Pancreas (tissue), 10 donors: ENCODE measurements at regions not wholly inside any gene's neighbourhood (a gene's known extent, or its start where the extent isn't known, plus 50 kb on each side); places are given as distances from the start of the nearest gene placed in this dataset.

Experiments
- ATAC-seq, 4 donors: fragments of 200-7000 bp; cut with Tn5 transposase; one replicate each; pipeline versions ENCODE4 v1.8.0 to v1.9.1; 2020; ENCODE audit warnings: mild to moderate bottlenecking in 4 of 4, moderate library complexity in 4 of 4
- DNase-seq, 6 donors: peaks; one replicate each; pipeline ENCODE4 v3.0.0-alpha.2; 2020
- FAIRE-seq: peaks from 2 replicates; lab custom pipeline; 2012; peaks lifted over from hg19 to GRCh38; lab: Jason Lieb, UNC
- H3K27ac ChIP-seq, 4 donors: fragments of 200-600 bp; sonication (generic); 1 replicate in 3 of 4; 2 replicates in 1 of 4; pipeline versions ENCODE4 v1.5.0 to v1.8.0; 2020
- H3K27me3 ChIP-seq, 4 donors: fragments of 200-600 bp; one replicate each; pipeline ENCODE4 v1.8.0; 2021
- H3K36me3 ChIP-seq, 3 donors: fragments of 200-600 bp; sonication (generic) in 1 of 3; one replicate each; pipeline versions ENCODE4 v1.5.0 to v1.8.0; 2020 to 2021
- H3K4me1 ChIP-seq, 3 donors: fragments of 200-600 bp; one replicate each; pipeline ENCODE4 v1.8.0; 2021
- H3K4me3 ChIP-seq, 4 donors: fragments of 200-600 bp; sonication (generic) in 2 of 4; one replicate each; pipeline versions ENCODE4 v1.5.0 to v1.8.0; 2020 to 2021
- H3K9me3 ChIP-seq, 4 donors: fragments of 200-600 bp; one replicate each; pipeline ENCODE4 v1.8.0; 2021
- CTCF ChIP-seq, 4 donors: fragments of 200-600 bp; sonication (generic) in 3 of 4; IDR thresholded peaks; one replicate each; pipeline versions ENCODE4 v1.5.0 to v1.8.0; 2021; ENCODE audit warnings: antibody characterized with exemption in 4 of 4
- WGBS, 2 donors: extraction: QIAGEN DNeasy Blood & Tissue Kit; methylation state at CpG; one replicate each; pipeline ENCODE4 v1.1.7; 2013; 5-methylcytosine and 5-hydroxymethylcytosine counted together
- intact Hi-C, 3 donors: fragments of 100-400 bp; cut with DNase I; formaldehyde crosslinking; loops; one replicate each; pipeline versions ENCODE4 v1.11.1 to v1.14.2; 2022
- donor health status: healthy with polysubstance abuse.
- donor health status: DM: no; HTN: no; CAD: no; lungs with moderate emphysema.
- donor health status: DM: no; HTN: no; CAD: no.
- donor health status: control.
- donor health status: control.
- donor health status: Bipolar disorder and iron deficiency.
- donor health status: DM: yes; HTN: yes; CAD: no.
- donor health status: DM: no; HTN: no; CAD: no.
- donor health status: DM: no; HTN: no; CAD: no.
- donor health status: DM: yes; HTN: yes; CAD: no.

GRCh38 chr14:38342803-38343202, 86.9 kb upstream of the CLEC14A start:
- Histone ChIP-seq H3K9me3 (no peaks in the 10 kb centered on the region), H3K4me1 (no peaks in the 10 kb centered on the region), H3K27ac (no peak overlapping the region), H3K27me3 (no peaks in the 10 kb centered on the region), H3K36me3 (no peaks in the 10 kb centered on the region), H3K4me3 (no peak overlapping the region)
- TF ChIP-seq CTCF (IDR thresholded peaks at IDR 0.05): no peak
- FAIRE-seq (no peak), ATAC-seq (no peak), DNase-seq (no peak)
- intact Hi-C loops: no loop called here

DNA sequence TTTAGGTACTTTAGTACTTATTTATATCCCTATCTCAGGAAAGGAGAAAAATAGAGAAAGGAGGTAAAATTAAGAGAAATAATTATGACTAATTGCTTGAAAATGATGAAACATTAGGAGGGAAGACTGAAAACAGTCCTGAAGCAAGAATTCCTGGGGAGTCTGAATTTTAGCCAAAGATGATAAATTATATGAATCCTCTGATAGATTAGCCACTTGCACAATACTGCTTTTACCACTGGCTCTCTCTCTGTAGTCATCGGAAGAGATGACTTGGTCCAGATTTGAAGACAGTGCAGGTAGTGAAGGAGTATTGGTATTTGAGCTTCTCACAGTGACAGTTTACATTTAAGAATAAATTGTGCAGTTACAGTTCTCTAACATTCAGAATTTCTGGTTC, 83.8 kb upstream of the CLEC14A start:
- Histone ChIP-seq H3K4me3 (no peak overlapping the region), H3K27ac (no peak overlapping the region), H3K36me3 (no peaks in the 10 kb centered on the region), H3K27me3 (no peaks in the 10 kb centered on the region), H3K9me3 (no peaks in the 10 kb centered on the region), H3K4me1 (no peaks in the 10 kb centered on the region)
- DNase-seq (no peak), FAIRE-seq (no peak), ATAC-seq (no peak)
- no peak for TF ChIP-seq CTCF (IDR thresholded peaks at IDR 0.05)
- intact Hi-C loops: no loop called here
- 74 to 89% methylated on average over 1 of the region's 1 CpG for WGBS, 2 donors

GRCh38 chr14:38336298-38336697, 80.4 kb upstream of the CLEC14A start:
- FAIRE-seq (no peak), DNase-seq (no peak), ATAC-seq (no peak)
- intact Hi-C loops: no loop called here
- no peaks in the 10 kb centered on the region for H3K9me3 ChIP-seq
- no peaks in the 10 kb centered on the region for H3K4me1 ChIP-seq
- no peak for TF ChIP-seq CTCF (IDR thresholded peaks at IDR 0.05)
- no peaks in the 10 kb centered on the region for H3K36me3 ChIP-seq
- H3K4me3 ChIP-seq: no peak overlapping the region
- no peaks in the 10 kb centered on the region for H3K27me3 ChIP-seq
- no peak overlapping the region for H3K27ac ChIP-seq

DNA sequence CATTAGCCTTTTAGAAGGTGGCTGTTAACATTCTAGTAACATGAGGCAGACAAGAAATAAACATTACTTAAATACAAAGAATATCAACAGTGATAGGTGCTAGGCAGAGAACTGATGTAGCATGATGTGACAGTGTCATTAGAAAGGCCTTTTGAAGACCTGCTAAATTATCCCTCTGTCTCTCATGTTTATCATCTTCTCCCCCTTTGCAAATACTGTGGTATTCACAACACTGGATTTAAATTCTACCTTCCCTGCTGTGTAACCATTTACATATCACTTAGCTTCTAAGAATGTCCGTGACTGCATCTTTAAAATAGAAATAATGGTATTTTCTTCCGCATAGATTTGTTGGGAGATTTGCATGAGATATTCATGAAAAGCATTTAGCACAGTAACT, 74.4 kb upstream of the CLEC14A start:
- H3K9me3 ChIP-seq: no peaks in the 10 kb centered on the region
- H3K36me3 ChIP-seq: no peaks in the 10 kb centered on the region
- DNase-seq: no peak
- intact Hi-C loops: no loop called here
- no peaks in the 10 kb centered on the region for H3K27me3 ChIP-seq
- H3K4me1 ChIP-seq: no peaks in the 10 kb centered on the region
- no peak overlapping the region for H3K27ac ChIP-seq
- TF ChIP-seq CTCF (IDR thresholded peaks at IDR 0.05): no peak
- WGBS, 2 donors: 53 to 59% methylated on average over 2 of the region's 2 CpGs
- ATAC-seq: no peak
- FAIRE-seq: no peak
- H3K4me3 ChIP-seq: no peak overlapping the region

DNA sequence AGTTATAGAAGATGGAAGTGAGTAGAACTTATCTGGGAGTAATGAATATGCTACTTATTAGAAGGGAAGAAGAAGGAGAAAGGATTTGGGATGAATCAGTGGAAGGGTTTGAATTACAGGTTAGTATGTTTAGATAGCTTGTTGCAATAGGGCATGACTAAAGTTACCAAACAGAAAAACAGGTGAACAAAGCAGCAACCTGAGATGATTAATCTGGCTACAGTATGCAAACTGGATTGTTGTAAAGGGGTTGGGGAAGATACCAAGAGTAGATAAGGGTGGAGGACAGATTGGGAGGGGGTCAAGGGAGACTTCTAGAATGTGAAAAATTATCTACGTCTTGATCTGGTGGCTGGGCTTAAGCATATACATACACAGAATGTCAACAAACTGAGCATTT, 73.4 kb upstream of the CLEC14A start:
- Histone ChIP-seq H3K4me1 (no peaks in the 10 kb centered on the region), H3K9me3 (no peaks in the 10 kb centered on the region), H3K36me3 (no peaks in the 10 kb centered on the region), H3K4me3 (no peak overlapping the region), H3K27me3 (no peaks in the 10 kb centered on the region), H3K27ac (no peak overlapping the region)
- 30 to 36% methylated on average over 1 of the region's 1 CpG for WGBS, 2 donors
- ATAC-seq (no peak), DNase-seq (no peak), FAIRE-seq (no peak)
- intact Hi-C loops: no loop called here
- no peak for TF ChIP-seq CTCF (IDR thresholded peaks at IDR 0.05)
